HEK293 (cell line): ENCODE measurements at regions not wholly inside any gene's neighbourhood (a gene's known extent, or its start where the extent isn't known, plus 50 kb on each side); places are given as distances from the start of the nearest gene placed in this dataset.

ENCODE experiments used
- CTCF ChIA-PET: fragments of 350-600 bp; formaldehyde crosslinking; extraction: SDS; loops from one replicate; lab custom pipeline; 2021; ENCODE audit warnings: antibody characterized with exemption; lab: Yijun Ruan, JAX
- POLR2A ChIA-PET: fragments of 300-600 bp; formaldehyde crosslinking; extraction: SDS; loops from one replicate; lab custom pipeline; 2020; ENCODE audit warnings: antibody characterized with exemption, inconsistent platforms; lab: Yijun Ruan, JAX
- H3K27ac ChIP-seq: fragments of 200-500 bp; sonication (Bioruptor generic); 2 replicates; pipeline ENCODE4 v1.5.1; 2014; ENCODE audit warnings: low read depth, low read length, control low read depth, inconsistent platforms; ENCODE audit errors: extremely low read depth
- H3K36me3 ChIP-seq, 2 experiments: fragments of 200-500 bp in 1 of 2; sonication (Bioruptor generic) in 1 of 2; 1 replicate in 1 of 2; 2 replicates in 1 of 2; pipeline ENCODE4 v1.5.1; 2014 to 2017; ENCODE audit warnings: inconsistent platforms in 2 of 2, low read length in 2 of 2; ENCODE audit not compliant: control insufficient read depth in 2 of 2, insufficient read depth in 1 of 2
- H3K4me1 ChIP-seq: fragments of 200-500 bp; sonication (Bioruptor generic); 2 replicates; pipeline ENCODE4 v1.5.1; 2014; ENCODE audit warnings: mild to moderate bottlenecking, low read length, inconsistent platforms; ENCODE audit not compliant: control insufficient read depth, insufficient read depth
- H3K4me3 ChIP-seq: 2 replicates; pipeline ENCODE4 v1.5.1; 2011; ENCODE audit warnings: low read depth, mild to moderate bottlenecking, control low read depth, low read length, moderate library complexity
- H3K9me3 ChIP-seq: fragments of 200-500 bp; sonication (Bioruptor generic); 2 replicates; pipeline ENCODE4 v1.5.1; 2014; ENCODE audit warnings: low read depth, low read length, inconsistent platforms; ENCODE audit not compliant: control insufficient read depth, insufficient read depth
- MZF1 ChIP-seq: fragments of 450-650 bp; formaldehyde crosslinking; IDR thresholded peaks from 2 replicates; pipeline ENCODE4 v1.5.1; 2017; ENCODE audit warnings: missing biosample characterization, missing genetic modification characterization, borderline replicate concordance
- OVOL3 ChIP-seq: fragments of 450-650 bp; formaldehyde crosslinking; IDR thresholded peaks from 2 replicates; pipeline ENCODE4 v1.5.1; 2016; ENCODE audit warnings: missing biosample characterization, missing genetic modification characterization
- PRDM4 ChIP-seq: fragments of 450-650 bp; formaldehyde crosslinking; IDR thresholded peaks from 2 replicates; pipeline ENCODE4 v1.5.1; 2017; ENCODE audit warnings: missing biosample characterization, missing genetic modification characterization
- SCRT1 ChIP-seq: fragments of 450-650 bp; formaldehyde crosslinking; IDR thresholded peaks from 2 replicates; pipeline ENCODE4 v1.5.1; 2016; ENCODE audit warnings: missing biosample characterization, missing genetic modification characterization, borderline replicate concordance
- SP2 ChIP-seq: fragments of 450-650 bp; formaldehyde crosslinking; IDR thresholded peaks from 2 replicates; pipeline ENCODE4 v1.5.1; 2016; ENCODE audit warnings: missing biosample characterization, missing genetic modification characterization
- YY1 ChIP-seq: fragments of 450-650 bp; formaldehyde crosslinking; IDR thresholded peaks from 2 replicates; pipeline ENCODE4 v1.5.1; 2018; ENCODE audit warnings: missing biosample characterization, missing genetic modification characterization
- ZBTB17 ChIP-seq: fragments of 450-650 bp; formaldehyde crosslinking; IDR thresholded peaks from 2 replicates; pipeline ENCODE4 v1.5.1; 2016; ENCODE audit warnings: missing biosample characterization, missing genetic modification characterization
- ZBTB44 ChIP-seq: fragments of 450-650 bp; IDR thresholded peaks from 2 replicates; pipeline ENCODE4 v1.5.1; 2018; ENCODE audit warnings: missing biosample characterization, mild to moderate bottlenecking, missing genetic modification characterization
- ZFHX2 ChIP-seq: fragments of 450-650 bp; formaldehyde crosslinking; conservative IDR thresholded peaks from 2 replicates; pipeline ENCODE4 v1.5.1; 2016; ENCODE audit warnings: missing biosample characterization, missing genetic modification characterization
- ZNF148 ChIP-seq: fragments of 450-650 bp; formaldehyde crosslinking; IDR thresholded peaks from 2 replicates; pipeline ENCODE4 v1.5.0; 2017; ENCODE audit warnings: missing biosample characterization, missing genetic modification characterization, borderline replicate concordance
- ZNF169 ChIP-seq: fragments of 450-650 bp; formaldehyde crosslinking; IDR thresholded peaks from 2 replicates; pipeline ENCODE4 v1.5.1; 2016; ENCODE audit warnings: missing biosample characterization, missing genetic modification characterization
- ZNF350 ChIP-seq: fragments of 450-650 bp; formaldehyde crosslinking; IDR thresholded peaks from 2 replicates; pipeline ENCODE4 v1.5.0; 2017; ENCODE audit warnings: missing biosample characterization, mild to moderate bottlenecking, missing genetic modification characterization
- ZNF433 ChIP-seq: fragments of 450-650 bp; formaldehyde crosslinking; IDR thresholded peaks from 2 replicates; pipeline ENCODE4 v1.5.1; 2016; ENCODE audit warnings: missing biosample characterization, missing genetic modification characterization, low read depth
- ZNF48 ChIP-seq: fragments of 450-650 bp; formaldehyde crosslinking; IDR thresholded peaks from 2 replicates; pipeline ENCODE4 v1.5.1; 2016; ENCODE audit warnings: missing biosample characterization, missing genetic modification characterization
- ZNF513 ChIP-seq: fragments of 450-650 bp; IDR thresholded peaks from 2 replicates; pipeline ENCODE4 v1.5.1; 2018; ENCODE audit warnings: missing biosample characterization, missing genetic modification characterization
- ZNF555 ChIP-seq: fragments of 450-650 bp; formaldehyde crosslinking; conservative IDR thresholded peaks from 2 replicates; pipeline ENCODE4 v1.5.1; 2017; ENCODE audit warnings: missing biosample characterization, mild to moderate bottlenecking, missing genetic modification characterization, inconsistent platforms
- ZNF560 ChIP-seq: fragments of 450-650 bp; formaldehyde crosslinking; IDR thresholded peaks from 2 replicates; pipeline ENCODE4 v1.5.1; 2017; ENCODE audit warnings: missing biosample characterization, missing genetic modification characterization, borderline replicate concordance
- ZNF561 ChIP-seq: fragments of 450-650 bp; IDR thresholded peaks from 2 replicates; pipeline ENCODE4 v1.5.1; 2018; ENCODE audit warnings: missing biosample characterization, missing genetic modification characterization, borderline replicate concordance
- ZNF571 ChIP-seq: fragments of 450-650 bp; formaldehyde crosslinking; IDR thresholded peaks from 2 replicates; pipeline ENCODE4 v1.5.0; 2017; ENCODE audit warnings: missing biosample characterization, missing genetic modification characterization
- ZNF585B ChIP-seq: fragments of 450-650 bp; formaldehyde crosslinking; IDR thresholded peaks from 2 replicates; pipeline ENCODE4 v1.5.1; 2016; ENCODE audit warnings: missing biosample characterization, missing genetic modification characterization
- ZNF610 ChIP-seq: fragments of 450-650 bp; formaldehyde crosslinking; IDR thresholded peaks from 2 replicates; pipeline ENCODE4 v1.5.1; 2016; ENCODE audit warnings: missing biosample characterization, missing genetic modification characterization, borderline replicate concordance
- ZNF645 ChIP-seq: fragments of 450-650 bp; formaldehyde crosslinking; IDR thresholded peaks from 2 replicates; pipeline ENCODE4; 2016; ENCODE audit warnings: missing biosample characterization, missing genetic modification characterization
- ZNF660 ChIP-seq: fragments of 450-650 bp; IDR thresholded peaks from 2 replicates; pipeline ENCODE4 v1.5.1; 2018; ENCODE audit warnings: missing biosample characterization, mild to moderate bottlenecking, missing genetic modification characterization
- ZNF791 ChIP-seq: fragments of 450-650 bp; formaldehyde crosslinking; IDR thresholded peaks from 2 replicates; pipeline ENCODE4 v1.5.1; 2016; ENCODE audit warnings: missing biosample characterization, missing genetic modification characterization
- ZNF830 ChIP-seq: fragments of 450-650 bp; IDR thresholded peaks from 2 replicates; pipeline ENCODE4 v1.5.0; 2018; ENCODE audit warnings: missing biosample characterization, missing genetic modification characterization, low read depth, mild to moderate bottlenecking, moderate library complexity
- ZXDB ChIP-seq: fragments of 450-650 bp; formaldehyde crosslinking; IDR thresholded peaks from 2 replicates; pipeline ENCODE4 v1.5.1; 2016; ENCODE audit warnings: missing biosample characterization, missing genetic modification characterization

GRCh38 chr2:60391649-60392375, 161.6 kb downstream of the BCL11A start:
- Histone ChIP-seq H3K9me3 (no peaks in the 10 kb centered on the region), H3K36me3 (no peaks in the 10 kb centered on the region), H3K4me1 (no peaks in the 10 kb centered on the region), H3K4me3 (no peak overlapping the region), H3K27ac (no peak overlapping the region)
- POLR2A ChIA-PET: no interaction called here
- TF ChIP-seq ZNF169 (tag by site-specific recombination) (no peak), ZNF660 (no peak), ZNF433 (tag by site-specific recombination) (no peak), OVOL3 (tag by site-specific recombination) (no peak), ZBTB17 (tag by site-specific recombination) (no peak), ZNF571 (no peak), ZNF560 (no peak), ZNF148 (no peak), ZFHX2 (no peak), MZF1 (tag by site-specific recombination) (no peak), ZNF350 (tag by site-specific recombination) (no peak), ZXDB (tag by site-specific recombination) (no peak), ZNF830 (tag by site-specific recombination) (no peak), PRDM4 (tag by site-specific recombination) (no peak), ZNF555 (tag by site-specific recombination) (no peak), ZNF561 (tag by site-specific recombination) (no peak)
- CTCF ChIA-PET: no interaction called here

GRCh38 chr2:60391230-60391629, 162.2 kb downstream of the BCL11A start:
- POLR2A ChIA-PET: no interaction called here
- Histone ChIP-seq H3K36me3 (no peaks in the 10 kb centered on the region), H3K27ac (no peak overlapping the region), H3K4me3 (no peak overlapping the region), H3K9me3 (no peaks in the 10 kb centered on the region), H3K4me1 (no peaks in the 10 kb centered on the region)
- CTCF ChIA-PET: interaction anchor here (0.6 kb wide), 1 partner anchor 8 kb away, joined by 3 read pairs; no protein-coding TSS in a partner anchor
- TF ChIP-seq ZBTB44 (tag by site-specific recombination) (no peak), ZNF791 (tag by site-specific recombination) (no peak), ZNF585B (tag by site-specific recombination) (no peak), ZNF645 (tag by site-specific recombination) (no peak), SP2 (tag by site-specific recombination) (no peak), ZNF610 (tag by site-specific recombination) (no peak), YY1 (tag by site-specific recombination) (no peak), ZNF48 (tag by site-specific recombination) (no peak), ZNF513 (no peak), SCRT1 (tag by site-specific recombination) (no peak), ZNF560 (no peak)
